ENCODE measurements at regions not wholly inside any gene's neighbourhood (a gene's known extent, or its start where the extent isn't known, plus 50 kb on each side); places are given as distances from the start of the nearest gene placed in this dataset.

- TF ChIP-seq CTCF (conservative IDR thresholded peaks at IDR 0.05) (no peak), ZFX (IDR thresholded peaks at IDR 0.05) (no peak)
Measured at GRCh38 chr2:18833941-18834340, 244.6 kb upstream of the NT5C1B start.
